H1 (cell line): ENCODE measurements at regions not wholly inside any gene's neighbourhood (a gene's known extent, or its start where the extent isn't known, plus 50 kb on each side); places are given as distances from the start of the nearest gene placed in this dataset.

Experiments used
- CBX5 ChIP-seq: fragments of 300-800, 300-1000 bp; sonication (generic); IDR thresholded peaks from 2 replicates; pipeline ENCODE4 v1.7.1; 2016; ENCODE audit warnings: antibody characterized with exemption, low read length, low read depth
- GTF2F1 ChIP-seq: IDR thresholded peaks from 2 replicates; pipeline ENCODE4 v1.6.1; 2012; ENCODE audit warnings: low read depth, low read length, improper control_type of control experiment, borderline replicate concordance
- HDAC6 ChIP-seq: IDR thresholded peaks from one replicate; pipeline ENCODE4 v1.7.1; 2012; ENCODE audit warnings: low read depth, mild to moderate bottlenecking, inconsistent platforms, low read length, moderate library complexity
- NRF1 ChIP-seq: IDR thresholded peaks from 2 replicates; pipeline ENCODE4 v1.6.1; 2011; ENCODE audit warnings: mild to moderate bottlenecking, low read depth, low read length, improper control_type of control experiment
- RAD21 ChIP-seq, 2 experiments: IDR thresholded peaks in 1 of 2; conservative IDR thresholded peaks in 1 of 2; 2 replicates each; pipeline ENCODE4 v1.6.1; 2011; ENCODE audit warnings: low read depth in 2 of 2, low read length in 2 of 2, improper control_type of control experiment in 1 of 2, inconsistent platforms in 1 of 2, mild to moderate bottlenecking in 1 of 2, moderate library complexity in 1 of 2
- TBP ChIP-seq: IDR thresholded peaks from 2 replicates; pipeline ENCODE4 v1.6.1; 2011; ENCODE audit warnings: low read depth, low read length, improper control_type of control experiment
- TF ChIP-seq, protein P1 (sequence below): fragments of 300-600 bp; sonication (generic); IDR thresholded peaks from 2 replicates; pipeline ENCODE4 v1.7.1; 2012; ENCODE audit warnings: low read length, moderate library complexity, mild to moderate bottlenecking, inconsistent platforms; ENCODE audit not compliant: insufficient replicate concordance

DNA sequence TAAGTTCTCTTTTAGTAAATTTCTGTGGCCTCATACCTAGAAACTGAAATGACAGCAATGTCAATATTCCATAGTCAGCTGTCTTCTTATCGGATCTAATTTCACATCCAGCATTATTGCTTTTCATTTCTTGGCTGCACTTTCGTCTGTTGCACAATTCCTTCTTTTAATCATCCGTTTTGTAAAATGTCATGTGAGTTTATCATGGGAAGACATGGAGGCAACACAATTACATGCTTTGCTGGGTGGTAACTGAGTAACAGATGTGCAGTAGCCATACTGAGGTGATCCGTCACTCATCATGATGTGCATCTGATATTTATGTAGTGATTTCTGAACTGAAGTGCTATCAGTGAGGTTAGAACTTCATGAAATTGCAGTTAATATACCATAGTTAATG lies 68.3 kb upstream of the SLC7A11 start (continued):
- TF ChIP-seq RAD21 (IDR thresholded peaks at IDR 0.05 in 1 of 2, conservative IDR thresholded peaks at IDR 0.05 in 1 of 2; ENCODE audit: low read depth in 2 of 2, low read length in 2 of 2), result no peak
- TF ChIP-seq HDAC6, result no peak
- TF ChIP-seq CBX5, result no peak
- TF ChIP-seq, protein P1, sequence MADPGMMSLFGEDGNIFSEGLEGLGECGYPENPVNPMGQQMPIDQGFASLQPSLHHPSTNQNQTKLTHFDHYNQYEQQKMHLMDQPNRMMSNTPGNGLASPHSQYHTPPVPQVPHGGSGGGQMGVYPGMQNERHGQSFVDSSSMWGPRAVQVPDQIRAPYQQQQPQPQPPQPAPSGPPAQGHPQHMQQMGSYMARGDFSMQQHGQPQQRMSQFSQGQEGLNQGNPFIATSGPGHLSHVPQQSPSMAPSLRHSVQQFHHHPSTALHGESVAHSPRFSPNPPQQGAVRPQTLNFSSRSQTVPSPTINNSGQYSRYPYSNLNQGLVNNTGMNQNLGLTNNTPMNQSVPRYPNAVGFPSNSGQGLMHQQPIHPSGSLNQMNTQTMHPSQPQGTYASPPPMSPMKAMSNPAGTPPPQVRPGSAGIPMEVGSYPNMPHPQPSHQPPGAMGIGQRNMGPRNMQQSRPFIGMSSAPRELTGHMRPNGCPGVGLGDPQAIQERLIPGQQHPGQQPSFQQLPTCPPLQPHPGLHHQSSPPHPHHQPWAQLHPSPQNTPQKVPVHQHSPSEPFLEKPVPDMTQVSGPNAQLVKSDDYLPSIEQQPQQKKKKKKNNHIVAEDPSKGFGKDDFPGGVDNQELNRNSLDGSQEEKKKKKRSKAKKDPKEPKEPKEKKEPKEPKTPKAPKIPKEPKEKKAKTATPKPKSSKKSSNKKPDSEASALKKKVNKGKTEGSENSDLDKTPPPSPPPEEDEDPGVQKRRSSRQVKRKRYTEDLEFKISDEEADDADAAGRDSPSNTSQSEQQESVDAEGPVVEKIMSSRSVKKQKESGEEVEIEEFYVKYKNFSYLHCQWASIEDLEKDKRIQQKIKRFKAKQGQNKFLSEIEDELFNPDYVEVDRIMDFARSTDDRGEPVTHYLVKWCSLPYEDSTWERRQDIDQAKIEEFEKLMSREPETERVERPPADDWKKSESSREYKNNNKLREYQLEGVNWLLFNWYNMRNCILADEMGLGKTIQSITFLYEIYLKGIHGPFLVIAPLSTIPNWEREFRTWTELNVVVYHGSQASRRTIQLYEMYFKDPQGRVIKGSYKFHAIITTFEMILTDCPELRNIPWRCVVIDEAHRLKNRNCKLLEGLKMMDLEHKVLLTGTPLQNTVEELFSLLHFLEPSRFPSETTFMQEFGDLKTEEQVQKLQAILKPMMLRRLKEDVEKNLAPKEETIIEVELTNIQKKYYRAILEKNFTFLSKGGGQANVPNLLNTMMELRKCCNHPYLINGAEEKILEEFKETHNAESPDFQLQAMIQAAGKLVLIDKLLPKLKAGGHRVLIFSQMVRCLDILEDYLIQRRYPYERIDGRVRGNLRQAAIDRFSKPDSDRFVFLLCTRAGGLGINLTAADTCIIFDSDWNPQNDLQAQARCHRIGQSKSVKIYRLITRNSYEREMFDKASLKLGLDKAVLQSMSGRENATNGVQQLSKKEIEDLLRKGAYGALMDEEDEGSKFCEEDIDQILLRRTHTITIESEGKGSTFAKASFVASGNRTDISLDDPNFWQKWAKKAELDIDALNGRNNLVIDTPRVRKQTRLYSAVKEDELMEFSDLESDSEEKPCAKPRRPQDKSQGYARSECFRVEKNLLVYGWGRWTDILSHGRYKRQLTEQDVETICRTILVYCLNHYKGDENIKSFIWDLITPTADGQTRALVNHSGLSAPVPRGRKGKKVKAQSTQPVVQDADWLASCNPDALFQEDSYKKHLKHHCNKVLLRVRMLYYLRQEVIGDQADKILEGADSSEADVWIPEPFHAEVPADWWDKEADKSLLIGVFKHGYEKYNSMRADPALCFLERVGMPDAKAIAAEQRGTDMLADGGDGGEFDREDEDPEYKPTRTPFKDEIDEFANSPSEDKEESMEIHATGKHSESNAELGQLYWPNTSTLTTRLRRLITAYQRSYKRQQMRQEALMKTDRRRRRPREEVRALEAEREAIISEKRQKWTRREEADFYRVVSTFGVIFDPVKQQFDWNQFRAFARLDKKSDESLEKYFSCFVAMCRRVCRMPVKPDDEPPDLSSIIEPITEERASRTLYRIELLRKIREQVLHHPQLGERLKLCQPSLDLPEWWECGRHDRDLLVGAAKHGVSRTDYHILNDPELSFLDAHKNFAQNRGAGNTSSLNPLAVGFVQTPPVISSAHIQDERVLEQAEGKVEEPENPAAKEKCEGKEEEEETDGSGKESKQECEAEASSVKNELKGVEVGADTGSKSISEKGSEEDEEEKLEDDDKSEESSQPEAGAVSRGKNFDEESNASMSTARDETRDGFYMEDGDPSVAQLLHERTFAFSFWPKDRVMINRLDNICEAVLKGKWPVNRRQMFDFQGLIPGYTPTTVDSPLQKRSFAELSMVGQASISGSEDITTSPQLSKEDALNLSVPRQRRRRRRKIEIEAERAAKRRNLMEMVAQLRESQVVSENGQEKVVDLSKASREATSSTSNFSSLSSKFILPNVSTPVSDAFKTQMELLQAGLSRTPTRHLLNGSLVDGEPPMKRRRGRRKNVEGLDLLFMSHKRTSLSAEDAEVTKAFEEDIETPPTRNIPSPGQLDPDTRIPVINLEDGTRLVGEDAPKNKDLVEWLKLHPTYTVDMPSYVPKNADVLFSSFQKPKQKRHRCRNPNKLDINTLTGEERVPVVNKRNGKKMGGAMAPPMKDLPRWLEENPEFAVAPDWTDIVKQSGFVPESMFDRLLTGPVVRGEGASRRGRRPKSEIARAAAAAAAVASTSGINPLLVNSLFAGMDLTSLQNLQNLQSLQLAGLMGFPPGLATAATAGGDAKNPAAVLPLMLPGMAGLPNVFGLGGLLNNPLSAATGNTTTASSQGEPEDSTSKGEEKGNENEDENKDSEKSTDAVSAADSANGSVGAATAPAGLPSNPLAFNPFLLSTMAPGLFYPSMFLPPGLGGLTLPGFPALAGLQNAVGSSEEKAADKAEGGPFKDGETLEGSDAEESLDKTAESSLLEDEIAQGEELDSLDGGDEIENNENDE, result no peak
- TF ChIP-seq TBP, result no peak
- TF ChIP-seq GTF2F1, result no peak
- no peak for TF ChIP-seq NRF1
